ENCODE measurements at regions not wholly inside any gene's neighbourhood (a gene's known extent, or its start where the extent isn't known, plus 50 kb on each side); places are given as distances from the start of the nearest gene placed in this dataset.

GRCh38 chr14:80336608-80337106 is 125.4 kb upstream of the DIO2 start:
- TF ChIP-seq CTCF (IDR thresholded peaks at IDR 0.05; ENCODE audit: insufficient read depth, low read length, poor library complexity, severe bottlenecking) (no peak), EZH2phosphoT487 (conservative IDR thresholded peaks at IDR 0.05; ENCODE audit: low read length) (no peak)
